A673 (cell line): ENCODE measurements at regions not wholly inside any gene's neighbourhood (a gene's known extent, or its start where the extent isn't known, plus 50 kb on each side); places are given as distances from the start of the nearest gene placed in this dataset.

ENCODE experiments used
- CTCF ChIP-seq: fragments of 300-800, 200-600 bp; sonication (generic); conservative IDR thresholded peaks from 2 replicates; pipeline ENCODE4 v1.5.1; 2017; ENCODE audit warnings: low read depth, mild to moderate bottlenecking, antibody characterized with exemption, low read length, moderate library complexity, mixed read lengths
- EZH2 ChIP-seq: fragments of 200-600 bp; sonication (generic); IDR thresholded peaks from 2 replicates; pipeline ENCODE4 v1.6.1; 2017; ENCODE audit warnings: borderline replicate concordance, low read depth, mild to moderate bottlenecking, mixed read lengths, antibody characterized with exemption, low read length; ENCODE audit not compliant: poor library complexity, severe bottlenecking

GRCh38 chr12:16766736-16767135 lies 160.8 kb upstream of the LMO3 start:
- TF ChIP-seq CTCF (no peak), EZH2 (no peak)
